ENCODE measurements at regions not wholly inside any gene's neighbourhood (a gene's known extent, or its start where the extent isn't known, plus 50 kb on each side); places are given as distances from the start of the nearest gene placed in this dataset.
A peak's percentile ranks its signal among the peaks of the same experiment; 100 is the strongest.

- Histone ChIP-seq H3K27me3 (no peaks in the 10 kb centered on the region), H3K4me1 (ENCODE audit: low read depth) (peaks cover 7% of the 10 kb centered on the region), H3K36me3 (no peaks in the 10 kb centered on the region), H3K4me3 (no peak overlapping the region), H3K9me3 (ENCODE audit: low read depth) (no peaks in the 10 kb centered on the region), H3K27ac (no peak overlapping the region)
- DNase-seq (ENCODE audit: low read depth in 1 of 2, low spot score in 1 of 2): no peak
- no peak for TF ChIP-seq CTCF (IDR thresholded peaks at IDR 0.05; ENCODE audit: low read depth, low read length)
Observed at GRCh38 chr6:149131891-149132290, 185.6 kb upstream of the TAB2 start.

DNA sequence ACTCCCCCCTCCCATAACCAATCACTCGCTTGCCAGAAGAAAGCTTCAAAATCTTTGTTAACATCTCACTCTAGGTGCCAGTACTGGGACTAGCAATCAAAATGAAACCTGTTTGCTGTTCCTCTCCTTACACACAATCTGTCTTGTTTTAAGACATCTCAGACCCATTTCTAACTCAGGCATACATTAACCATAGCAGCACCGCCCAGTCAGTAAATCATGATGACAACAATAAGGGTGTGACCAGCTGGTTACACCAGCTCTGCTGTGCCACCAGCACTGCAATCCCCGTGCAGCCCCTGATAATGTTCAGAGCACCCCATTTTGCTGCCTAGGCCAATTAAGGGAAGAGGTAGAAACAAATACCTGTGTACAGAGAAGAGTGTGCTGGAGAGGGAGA is 185.2 kb upstream of the TAB2 start:
- Histone ChIP-seq H3K36me3 (no peaks in the 10 kb centered on the region), H3K4me1 (ENCODE audit: low read depth) (peaks cover 7% of the 10 kb centered on the region), H3K9me3 (ENCODE audit: low read depth) (no peaks in the 10 kb centered on the region), H3K27me3 (no peaks in the 10 kb centered on the region), H3K4me3 (no peak overlapping the region), H3K27ac (no peak overlapping the region)
- DNase-seq (ENCODE audit: low read depth in 1 of 2, low spot score in 1 of 2): no peak
- TF ChIP-seq CTCF (IDR thresholded peaks at IDR 0.05; ENCODE audit: low read depth, low read length): no peak

- Histone ChIP-seq H3K36me3 (no peaks in the 10 kb centered on the region), H3K27me3 (no peaks in the 10 kb centered on the region), H3K9me3 (ENCODE audit: low read depth) (no peaks in the 10 kb centered on the region), H3K27ac (no peak overlapping the region), H3K4me3 (no peak overlapping the region), H3K4me1 (ENCODE audit: low read depth) (peaks cover 7% of the 10 kb centered on the region)
- peak in 1 of 2 donors; percentile 65 for DNase-seq (ENCODE audit: low read depth in 1 of 2, low spot score in 1 of 2)
- TF ChIP-seq CTCF (IDR thresholded peaks at IDR 0.05; ENCODE audit: low read depth, low read length): no peak
Observed at GRCh38 chr6:149134511-149134933, 183.0 kb upstream of the TAB2 start.

GRCh38 chr6:149135809-149136208 is 181.7 kb upstream of the TAB2 start:
- Histone ChIP-seq H3K27me3 (no peaks in the 10 kb centered on the region), H3K4me3 (no peak overlapping the region)

GRCh38 chr6:149136273-149136912 is 181.1 kb upstream of the TAB2 start:
- H3K9me3 ChIP-seq (ENCODE audit: low read depth): no peaks in the 10 kb centered on the region
- H3K27me3 ChIP-seq: no peaks in the 10 kb centered on the region
- no peaks in the 10 kb centered on the region for H3K4me1 ChIP-seq (ENCODE audit: low read depth)
- H3K27ac ChIP-seq: no peak overlapping the region
- no peak overlapping the region for H3K4me3 ChIP-seq
- H3K36me3 ChIP-seq: no peaks in the 10 kb centered on the region
- DNase-seq (ENCODE audit: low read depth in 1 of 2, low spot score in 1 of 2): no peak
- no peak for TF ChIP-seq CTCF (IDR thresholded peaks at IDR 0.05; ENCODE audit: low read depth, low read length)

More at GRCh38 chr6:149135809-149136208, 181.7 kb upstream of the TAB2 start:
- H3K4me1 ChIP-seq (ENCODE audit: low read depth): no peaks in the 10 kb centered on the region
- no peaks in the 10 kb centered on the region for H3K9me3 ChIP-seq (ENCODE audit: low read depth)
- H3K27ac ChIP-seq: no peak overlapping the region
- TF ChIP-seq CTCF (IDR thresholded peaks at IDR 0.05; ENCODE audit: low read depth, low read length): no peak
- no peak for DNase-seq (ENCODE audit: low read depth in 1 of 2, low spot score in 1 of 2)
- no peaks in the 10 kb centered on the region for H3K36me3 ChIP-seq

Data from cardiac muscle cell (in vitro differentiated cells and primary cell).